Skeletal muscle satellite cell (primary cell): ENCODE measurements at regions not wholly inside any gene's neighbourhood (a gene's known extent, or its start where the extent isn't known, plus 50 kb on each side); places are given as distances from the start of the nearest gene placed in this dataset.

ENCODE experiments used
- H3K27me3 ChIP-seq: 2 replicates; pipeline ENCODE4 v1.7.0; 2013; ENCODE audit warnings: low read length; ENCODE audit not compliant: control insufficient read depth, insufficient read depth
- H3K36me3 ChIP-seq: 2 replicates; pipeline ENCODE4 v1.7.0; 2013; ENCODE audit warnings: mild to moderate bottlenecking, control low read depth, low read length; ENCODE audit not compliant: insufficient read depth
- H3K4me1 ChIP-seq: 2 replicates; pipeline ENCODE4 v1.7.0; 2013; ENCODE audit warnings: low read length; ENCODE audit not compliant: control insufficient read depth, insufficient read depth
- H3K4me2 ChIP-seq: 2 replicates; pipeline ENCODE4 v1.7.0; 2013; ENCODE audit warnings: mild to moderate bottlenecking, low read length
- H3K4me3 ChIP-seq: 2 replicates; pipeline ENCODE4 v1.7.0; 2013; ENCODE audit warnings: low read length
- H3K9ac ChIP-seq: 2 replicates; pipeline ENCODE4 v1.7.0; 2013; ENCODE audit warnings: mild to moderate bottlenecking, low read depth, low read length, moderate library complexity
- H3K9me3 ChIP-seq: replicated peaks from 2 replicates; pipeline ENCODE4 v1.7.0; 2013; ENCODE audit warnings: mild to moderate bottlenecking, control low read depth, low read length

DNA sequence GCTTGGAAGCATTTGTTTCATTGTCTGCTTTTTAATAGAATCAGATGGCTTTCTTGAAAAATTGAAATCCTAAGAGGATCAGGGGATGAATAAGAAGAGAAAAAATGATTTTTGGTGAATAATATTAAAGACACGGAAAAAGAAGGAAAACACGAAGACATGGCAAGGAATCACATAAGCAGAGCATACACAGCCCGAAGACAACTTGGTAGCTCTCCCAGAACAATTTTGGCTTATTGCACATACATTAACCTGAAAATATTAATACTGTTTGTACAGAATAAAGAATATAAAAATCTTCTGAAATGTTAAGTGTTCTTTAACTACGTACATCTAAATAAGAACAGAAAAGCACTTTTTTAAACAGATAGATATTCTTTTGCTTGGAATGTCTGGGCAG lies 150.0 kb downstream of the SHOX2 start:
- H3K4me2 ChIP-seq = no peak overlapping the region

GRCh38 chr3:157953565-157953964 lies 152.7 kb downstream of the SHOX2 start:
- Histone ChIP-seq H3K36me3 (no peaks in the 10 kb centered on the region), H3K4me1 (no peaks in the 10 kb centered on the region), H3K9me3 (no peaks in the 10 kb centered on the region), H3K27me3 (peaks cover 7% of the 10 kb centered on the region), H3K4me3 (no peak overlapping the region), H3K9ac (no peak overlapping the region), H3K4me2 (no peak overlapping the region)

More for the DNA sequence above, 150.0 kb downstream of the SHOX2 start:
- Histone ChIP-seq H3K9ac (no peak overlapping the region), H3K36me3 (no peaks in the 10 kb centered on the region), H3K27me3 (peaks cover 20% of the 10 kb centered on the region), H3K4me1 (no peaks in the 10 kb centered on the region), H3K9me3 (no peaks in the 10 kb centered on the region), H3K4me3 (no peak overlapping the region)

- Histone ChIP-seq H3K4me1 (no peaks in the 10 kb centered on the region), H3K9ac (no peak overlapping the region), H3K27me3 (peaks cover 3% of the 10 kb centered on the region), H3K9me3 (no peaks in the 10 kb centered on the region), H3K4me2 (no peak overlapping the region), H3K4me3 (no peak overlapping the region), H3K36me3 (no peaks in the 10 kb centered on the region)
Observed at GRCh38 chr3:157948605-157949383, 157.4 kb downstream of the SHOX2 start.

DNA sequence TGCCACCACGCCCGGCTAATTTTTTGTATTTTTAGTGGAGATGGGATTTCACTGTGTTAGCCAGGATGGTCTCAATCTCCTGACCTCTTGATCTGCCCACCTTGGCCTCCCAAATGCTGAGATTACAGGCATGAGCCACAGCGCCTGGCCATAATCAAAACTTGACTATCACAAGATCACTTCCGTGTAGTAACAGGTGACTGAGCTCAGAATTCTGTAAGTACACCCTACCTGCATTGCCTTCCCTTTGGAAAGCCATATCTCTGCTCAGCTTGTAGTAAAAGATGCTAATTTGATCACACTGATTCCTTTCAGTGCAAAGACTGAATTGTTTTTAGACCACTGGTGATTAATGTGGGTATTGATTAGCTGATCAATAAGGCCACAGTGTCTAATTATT lies 167.1 kb downstream of the SHOX2 start:
- Histone ChIP-seq H3K36me3 (no peaks in the 10 kb centered on the region), H3K27me3 (peaks cover 6% of the 10 kb centered on the region), H3K4me2 (no peak overlapping the region), H3K9me3 (no peaks in the 10 kb centered on the region), H3K4me3 (no peak overlapping the region), H3K4me1 (no peaks in the 10 kb centered on the region), H3K9ac (no peak overlapping the region)

GRCh38 chr3:157938154-157938779 lies 168.0 kb downstream of the SHOX2 start:
- Histone ChIP-seq H3K4me1 (no peaks in the 10 kb centered on the region), H3K4me2 (no peak overlapping the region), H3K9me3 (no peaks in the 10 kb centered on the region), H3K4me3 (no peak overlapping the region), H3K9ac (no peak overlapping the region), H3K27me3 (peaks cover 6% of the 10 kb centered on the region), H3K36me3 (no peaks in the 10 kb centered on the region)

DNA sequence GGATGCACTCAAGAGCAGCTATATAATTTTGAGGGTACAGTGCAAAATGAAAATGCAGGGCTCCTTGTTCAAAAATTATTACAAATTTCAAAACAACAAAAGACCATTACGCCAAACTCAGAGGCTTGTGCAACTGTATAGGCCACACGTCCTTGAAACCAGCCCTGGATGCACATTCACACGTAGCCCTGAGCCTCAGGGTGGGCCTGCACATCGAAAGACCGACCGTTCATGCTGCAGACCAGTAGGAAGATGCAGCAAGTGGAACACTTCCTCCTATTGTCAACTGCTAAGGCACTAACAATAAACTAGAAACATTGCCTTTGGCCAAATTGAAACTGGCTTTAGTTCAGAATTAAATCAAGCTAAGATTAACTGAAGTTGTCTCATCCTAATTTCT lies 174.7 kb downstream of the SHOX2 start:
- Histone ChIP-seq H3K4me1 (no peaks in the 10 kb centered on the region), H3K9ac (no peak overlapping the region), H3K4me3 (no peak overlapping the region), H3K36me3 (no peaks in the 10 kb centered on the region), H3K4me2 (no peak overlapping the region), H3K27me3 (no peaks in the 10 kb centered on the region), H3K9me3 (no peaks in the 10 kb centered on the region)

- H3K9ac ChIP-seq = no peak overlapping the region
- H3K4me3 ChIP-seq = no peak overlapping the region
- H3K4me1 ChIP-seq = no peaks in the 10 kb centered on the region
- H3K9me3 ChIP-seq = no peaks in the 10 kb centered on the region
- H3K36me3 ChIP-seq = no peaks in the 10 kb centered on the region
- no peak overlapping the region for H3K4me2 ChIP-seq
- no peaks in the 10 kb centered on the region for H3K27me3 ChIP-seq
Observed at GRCh38 chr3:157930000-157930780, 176.0 kb downstream of the SHOX2 start.

DNA sequence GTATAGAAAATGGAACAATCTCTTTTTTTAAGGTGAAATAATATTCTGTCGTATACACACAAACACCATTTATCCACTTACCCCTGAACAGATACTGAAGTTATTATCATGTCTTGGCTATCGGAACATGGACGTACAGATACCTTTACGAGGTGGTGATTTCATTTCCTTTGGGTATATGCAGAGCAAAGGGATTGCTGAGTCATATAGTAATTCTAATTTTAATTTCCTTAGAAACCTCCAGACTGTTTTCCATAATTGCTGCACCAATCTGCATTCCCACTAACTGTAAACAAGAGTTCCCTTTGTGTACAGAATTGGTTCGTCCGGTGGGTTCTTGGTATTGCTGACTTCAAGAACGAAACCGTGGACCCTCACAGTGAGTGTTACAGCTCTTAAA lies 179.4 kb downstream of the SHOX2 start:
- no peak overlapping the region for H3K4me3 ChIP-seq
- no peak overlapping the region for H3K4me2 ChIP-seq
- H3K9ac ChIP-seq = no peak overlapping the region
- H3K4me1 ChIP-seq = no peaks in the 10 kb centered on the region
- H3K27me3 ChIP-seq = peaks cover 2% of the 10 kb centered on the region
- H3K36me3 ChIP-seq = no peaks in the 10 kb centered on the region
- no peaks in the 10 kb centered on the region for H3K9me3 ChIP-seq

- Histone ChIP-seq H3K9me3 (no peaks in the 10 kb centered on the region), H3K27me3 (peaks cover 15% of the 10 kb centered on the region), H3K9ac (no peak overlapping the region), H3K4me1 (no peaks in the 10 kb centered on the region), H3K4me2 (no peak overlapping the region), H3K36me3 (no peaks in the 10 kb centered on the region), H3K4me3 (no peak overlapping the region)
Observed at GRCh38 chr3:157922614-157923013, 183.6 kb downstream of the SHOX2 start.

DNA sequence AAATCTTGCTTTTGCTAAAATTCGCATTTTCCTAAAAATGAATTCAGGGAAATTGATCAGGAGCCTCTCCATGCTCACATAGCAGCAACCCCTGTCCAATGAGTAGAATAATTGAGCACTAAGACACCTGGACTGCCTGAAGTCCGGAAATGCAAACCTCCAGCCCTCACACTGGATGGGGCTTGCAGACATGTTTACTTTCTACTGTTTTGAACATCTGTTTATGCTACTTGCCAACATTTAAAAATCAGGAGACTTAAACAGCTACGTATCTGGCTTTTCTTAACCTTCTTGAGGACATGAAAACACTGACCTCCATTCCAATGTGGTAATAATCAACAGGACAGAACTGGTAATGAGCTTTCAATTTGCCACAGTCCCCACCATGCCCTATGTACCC lies 184.4 kb downstream of the SHOX2 start:
- Histone ChIP-seq H3K9me3 (no peaks in the 10 kb centered on the region), H3K4me3 (no peak overlapping the region), H3K4me1 (peaks cover 6% of the 10 kb centered on the region), H3K9ac (no peak overlapping the region), H3K27me3 (peaks cover 15% of the 10 kb centered on the region), H3K4me2 (no peak overlapping the region), H3K36me3 (no peaks in the 10 kb centered on the region)

GRCh38 chr3:157920822-157921700 lies 185.2 kb downstream of the SHOX2 start:
- Histone ChIP-seq H3K9me3 (no peaks in the 10 kb centered on the region), H3K4me3 (no peak overlapping the region), H3K27me3 (peaks cover 15% of the 10 kb centered on the region), H3K4me2 (no peak overlapping the region), H3K9ac (no peak overlapping the region), H3K4me1 (peaks cover 12% of the 10 kb centered on the region), H3K36me3 (no peaks in the 10 kb centered on the region)
